ENCODE measurements at regions not wholly inside any gene's neighbourhood (a gene's known extent, or its start where the extent isn't known, plus 50 kb on each side); places are given as distances from the start of the nearest gene placed in this dataset.

GRCh38 chr1:37393173-37394120 is 80.9 kb upstream of the ZC3H12A start:
- DNase-seq, result peak; percentile 80 to 88

GRCh38 chr1:37394574-37395464 is 79.6 kb upstream of the ZC3H12A start:
- peak; percentile 93 to 96 for DNase-seq

DNA sequence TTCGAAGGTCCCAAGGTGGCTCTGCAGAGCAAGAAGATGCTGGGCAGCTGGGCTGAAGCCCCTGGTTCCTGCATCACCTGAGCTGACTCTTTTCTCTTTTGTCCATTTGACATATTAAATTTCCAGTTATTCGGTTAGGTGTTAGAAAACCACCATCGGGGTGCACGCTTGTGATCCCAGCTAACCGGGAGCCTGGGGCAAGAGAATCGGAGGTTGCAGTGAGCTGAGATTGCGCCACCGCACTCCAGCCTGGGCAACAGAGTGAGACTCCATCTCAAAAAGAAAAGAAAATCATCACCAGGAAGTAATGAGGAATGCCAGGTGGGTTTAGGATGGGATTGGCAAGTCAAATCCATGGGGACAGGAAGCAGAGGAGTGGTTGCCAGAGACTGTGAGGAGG is 76.3 kb upstream of the ZC3H12A start:
- no peak for DNase-seq

DNA sequence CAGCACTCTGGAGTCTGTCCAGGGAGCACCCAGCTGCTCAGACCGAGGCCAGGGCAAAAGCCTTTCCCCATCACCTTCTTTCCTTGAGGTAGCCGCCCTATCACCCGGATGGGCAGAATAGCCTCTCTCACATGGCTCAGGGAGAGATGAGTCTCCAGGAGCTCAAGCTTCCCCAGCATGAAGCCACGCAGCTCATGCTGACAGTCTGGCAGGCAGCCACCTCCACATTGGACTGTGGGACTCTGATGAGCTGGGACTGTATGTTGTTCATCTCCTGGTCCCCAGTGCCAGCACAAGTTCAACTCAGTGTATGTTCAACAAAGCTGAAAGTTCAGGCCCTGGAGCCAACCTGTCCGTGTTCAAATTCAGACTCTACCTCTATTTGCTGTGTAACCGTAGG is 75.2 kb upstream of the ZC3H12A start:
- no peak for DNase-seq

GRCh38 chr1:37399830-37400464 is 74.4 kb upstream of the ZC3H12A start:
- DNase-seq, result no peak

DNA sequence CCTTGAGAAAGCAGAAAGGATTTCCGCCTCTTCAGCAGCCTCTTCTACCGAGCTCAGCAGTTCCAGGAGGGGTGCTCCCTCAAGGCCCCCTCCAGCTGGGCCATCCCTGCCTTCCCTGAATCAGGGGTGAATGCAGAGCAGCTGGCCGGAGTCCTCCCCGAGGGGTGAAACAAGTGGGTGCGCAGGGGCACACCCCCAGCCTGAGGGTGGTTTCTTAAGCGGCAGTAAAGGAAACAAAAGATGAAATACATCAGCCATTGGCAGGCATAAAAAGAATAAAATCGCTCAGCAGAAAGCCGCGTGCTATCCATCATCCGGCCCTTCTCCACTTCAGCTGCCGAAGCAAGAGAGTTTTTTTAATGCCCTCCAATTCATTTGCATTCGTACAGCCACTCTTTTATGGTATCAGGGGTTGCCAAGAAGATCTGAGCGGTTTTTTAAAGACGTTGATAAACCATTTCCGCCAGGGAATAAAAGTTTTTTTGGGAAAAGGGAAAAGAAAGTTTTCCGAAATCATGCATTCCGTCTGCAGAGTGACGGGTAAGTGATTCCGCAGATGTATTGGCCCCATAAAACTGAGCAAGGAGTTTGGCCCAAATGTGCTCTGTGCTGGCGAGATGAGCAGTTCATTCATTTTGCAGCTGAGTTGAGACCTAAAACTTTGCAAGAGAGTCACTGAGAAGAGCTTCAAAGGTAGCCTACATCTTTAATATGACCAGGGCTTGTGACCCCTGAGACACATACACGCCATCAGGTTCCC is 73.7 kb upstream of the ZC3H12A start:
- DNase-seq, result no peak

- no peak for DNase-seq
Observed at GRCh38 chr1:37403166-37403565, 71.2 kb upstream of the ZC3H12A start.

DNA sequence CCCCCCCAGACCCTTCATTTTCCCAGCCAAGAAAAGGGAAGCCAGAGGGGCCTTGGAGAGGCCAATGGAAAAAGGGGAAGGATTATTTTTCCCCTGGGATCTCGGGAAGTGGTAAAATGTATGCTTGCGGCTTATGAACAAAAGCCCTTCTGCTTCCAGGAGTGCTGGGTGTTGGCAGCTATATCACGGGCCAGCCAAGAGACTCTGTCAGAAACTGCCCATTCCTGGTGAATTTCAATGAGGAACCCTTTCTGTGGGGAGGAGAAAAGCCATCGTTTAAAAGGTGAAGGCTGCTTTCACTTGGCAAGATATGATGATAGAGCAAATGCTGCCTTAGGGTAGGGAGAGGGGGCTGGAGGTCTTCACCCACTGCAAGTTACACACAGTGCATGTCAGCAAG is 69.7 kb upstream of the ZC3H12A start:
- DNase-seq, result peak in 1 of 2 experiments; percentile 28

DNA sequence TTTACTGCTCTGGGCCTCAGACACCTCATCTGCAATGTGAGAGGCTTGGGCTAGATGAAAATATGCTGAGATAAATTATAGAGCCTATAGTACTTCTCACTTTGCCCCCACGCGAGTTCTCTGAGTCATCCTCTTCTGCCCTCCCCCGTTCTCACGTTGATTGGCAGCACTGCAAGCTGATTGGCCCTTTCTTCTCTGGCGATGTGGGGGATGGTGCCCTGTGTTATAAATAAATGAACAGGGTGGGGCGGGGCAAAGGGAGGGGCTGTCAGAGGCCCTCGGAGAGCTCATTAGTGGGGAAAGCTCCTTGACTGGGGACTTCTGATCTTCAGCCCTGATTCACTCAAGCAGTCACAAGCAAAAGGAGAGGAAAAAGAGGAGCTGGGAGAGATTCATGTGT is 64.3 kb upstream of the ZC3H12A start:
- DNase-seq, result no peak

- DNase-seq, result no peak
Observed at GRCh38 chr1:37410815-37411214, 63.6 kb upstream of the ZC3H12A start.

- DNase-seq, result no peak
Observed at GRCh38 chr1:37415611-37416244, 58.7 kb upstream of the ZC3H12A start.

DNA sequence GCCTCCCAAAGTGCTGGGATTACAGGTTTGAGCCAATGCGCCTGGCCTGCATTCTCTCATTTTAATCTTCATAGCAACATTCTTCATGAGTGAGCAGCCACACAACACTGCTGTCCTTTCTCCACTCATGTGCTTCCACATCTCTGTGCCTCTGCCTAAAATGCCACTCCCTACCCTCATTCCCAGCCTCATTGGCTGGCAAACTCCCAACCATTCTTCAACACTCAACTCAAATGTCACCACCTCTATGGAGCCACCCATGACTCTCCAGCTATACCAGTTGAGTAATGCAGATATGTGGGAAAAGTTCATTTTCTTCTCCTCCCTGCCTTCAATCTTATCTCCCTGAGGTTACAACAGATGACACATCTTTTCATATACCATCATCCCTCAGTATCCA is 53.9 kb upstream of the ZC3H12A start:
- no peak for DNase-seq

- no peak for DNase-seq
Observed at GRCh38 chr1:37423810-37424209, 50.6 kb upstream of the ZC3H12A start.

DNA sequence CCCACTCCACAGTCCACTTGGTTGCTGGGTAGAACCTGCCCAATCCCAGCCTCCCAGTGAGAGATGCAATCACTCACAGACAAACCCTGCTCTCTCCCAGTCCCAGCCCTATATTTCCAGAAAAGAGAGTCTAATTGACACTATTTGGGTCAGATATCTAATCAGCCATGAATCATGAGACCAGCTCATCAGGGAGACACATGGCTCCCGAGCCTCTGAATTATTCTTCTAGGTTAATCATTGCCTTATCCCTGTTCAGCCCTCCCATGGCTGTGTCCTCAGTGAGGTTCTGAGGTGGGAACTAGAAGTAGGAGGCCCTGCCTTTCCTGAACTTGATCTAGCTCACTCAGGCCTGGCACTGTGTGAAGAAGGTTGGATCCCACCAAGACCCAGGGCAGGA is 49.9 kb upstream of the ZC3H12A start:
- no peak for DNase-seq

Measured in NCI-H524 (cell line).